Activated naive CD4-positive, alpha-beta T cell treated with anti-CD3 and anti-CD28 coated beads for 36 hours (primary cell): ENCODE measurements at regions not wholly inside any gene's neighbourhood (a gene's known extent, or its start where the extent isn't known, plus 50 kb on each side); places are given as distances from the start of the nearest gene placed in this dataset.

Source experiments
- CTCF ChIA-PET: fragments of 350-600 bp; sonication (Branson Sonifier 250); formaldehyde crosslinking; loops from one replicate; lab custom pipeline; 2021; ENCODE audit warnings: antibody characterized with exemption; lab: Charles Lee
- DNase-seq: peaks from one replicate; pipeline ENCODE4 v3.0.0-alpha.2; 2020
- H3K27ac Mint-ChIP-seq: one replicate; pipeline ENCODE4 v1.8.0; 2021; ENCODE audit warnings: mild to moderate bottlenecking, mixed read lengths
- H3K27me3 Mint-ChIP-seq: one replicate; pipeline ENCODE4 v1.8.0; 2021; ENCODE audit warnings: low read depth, mixed read lengths
- H3K36me3 Mint-ChIP-seq: one replicate; pipeline ENCODE4 v1.8.0; 2021; ENCODE audit warnings: low read depth, mixed read lengths
- H3K4me1 Mint-ChIP-seq: one replicate; pipeline ENCODE4 v1.8.0; 2021; ENCODE audit warnings: low read depth, mixed read lengths
- H3K4me3 Mint-ChIP-seq: one replicate; pipeline ENCODE4 v1.8.0; 2021; ENCODE audit warnings: mild to moderate bottlenecking, moderate library complexity, mixed read lengths
- H3K9me3 Mint-ChIP-seq: one replicate; pipeline ENCODE4 v1.8.0; 2021; ENCODE audit warnings: mixed read lengths
- intact Hi-C: fragments of 100-400 bp; cut with micrococcal nuclease; formaldehyde crosslinking; loops from one replicate; pipeline ENCODE4 v1.15.1; 2023

GRCh38 chr10:31623466-31623865, 304.4 kb downstream of the ZEB1 start:
- no peaks in the 10 kb centered on the region for H3K4me1 Mint-ChIP-seq
- no peak overlapping the region for H3K4me3 Mint-ChIP-seq
- peaks cover 20% of the 10 kb centered on the region for H3K9me3 Mint-ChIP-seq
- intact Hi-C loops = no loop called here
- no peak for DNase-seq
- CTCF ChIA-PET = no interaction called here
- H3K27ac Mint-ChIP-seq = no peak overlapping the region
- peaks cover 3% of the 10 kb centered on the region for H3K27me3 Mint-ChIP-seq
- H3K36me3 Mint-ChIP-seq = peaks cover 6% of the 10 kb centered on the region

- no peaks in the 10 kb centered on the region for H3K4me1 Mint-ChIP-seq
Observed at GRCh38 chr10:31622978-31623377, 304.0 kb downstream of the ZEB1 start.

GRCh38 chr10:31621733-31622132, 302.7 kb downstream of the ZEB1 start:
- DNase-seq = no peak
- Mint-ChIP-seq H3K9me3 (peaks cover 17% of the 10 kb centered on the region), H3K36me3 (peaks cover 6% of the 10 kb centered on the region), H3K27me3 (peaks cover 3% of the 10 kb centered on the region), H3K27ac (no peak overlapping the region), H3K4me1 (no peaks in the 10 kb centered on the region), H3K4me3 (no peak overlapping the region)
- CTCF ChIA-PET = interaction anchor here (0.6 to 0.8 kb wide), 2 partner anchors 148 to 378 kb away, joined by 3 to 4 read pairs; no protein-coding TSS in a partner anchor
- intact Hi-C loops = no loop called here

More at GRCh38 chr10:31622978-31623377, 304.0 kb downstream of the ZEB1 start:
- Mint-ChIP-seq H3K9me3 (peaks cover 20% of the 10 kb centered on the region), H3K36me3 (peaks cover 6% of the 10 kb centered on the region), H3K27me3 (peaks cover 3% of the 10 kb centered on the region), H3K27ac (no peak overlapping the region), H3K4me3 (no peak overlapping the region)
- no peak for DNase-seq
- CTCF ChIA-PET = no interaction called here
- intact Hi-C loops = no loop called here

- no peak overlapping the region for H3K4me3 Mint-ChIP-seq
Observed at GRCh38 chr10:31620226-31621151, 301.5 kb downstream of the ZEB1 start.

GRCh38 chr10:31619531-31620061, 300.6 kb downstream of the ZEB1 start:
- H3K4me3 Mint-ChIP-seq = no peak overlapping the region
- DNase-seq = no peak
- H3K36me3 Mint-ChIP-seq = no peaks in the 10 kb centered on the region
- CTCF ChIA-PET = no interaction called here
- no peaks in the 10 kb centered on the region for H3K4me1 Mint-ChIP-seq
- intact Hi-C loops = no loop called here
- H3K9me3 Mint-ChIP-seq = peaks cover 3% of the 10 kb centered on the region
- peaks cover 8% of the 10 kb centered on the region for H3K27me3 Mint-ChIP-seq
- H3K27ac Mint-ChIP-seq = no peak overlapping the region

More at GRCh38 chr10:31620226-31621151, 301.5 kb downstream of the ZEB1 start:
- CTCF ChIA-PET = interaction anchor here (0.6 to 0.7 kb wide), 2 partner anchors 21 to 377 kb away, joined by 3 to 4 read pairs; no protein-coding TSS in a partner anchor
- no peak for DNase-seq
- intact Hi-C loops = no loop called here
- Mint-ChIP-seq H3K9me3 (peaks cover 5% of the 10 kb centered on the region), H3K4me1 (no peaks in the 10 kb centered on the region), H3K27ac (no peak overlapping the region), H3K36me3 (no peaks in the 10 kb centered on the region), H3K27me3 (no peaks in the 10 kb centered on the region)

GRCh38 chr10:31618541-31619291, 299.7 kb downstream of the ZEB1 start:
- H3K4me3 Mint-ChIP-seq = no peak overlapping the region
- intact Hi-C loops = no loop called here
- no peaks in the 10 kb centered on the region for H3K4me1 Mint-ChIP-seq
- no peak overlapping the region for H3K27ac Mint-ChIP-seq
- H3K36me3 Mint-ChIP-seq = no peaks in the 10 kb centered on the region
- no peaks in the 10 kb centered on the region for H3K9me3 Mint-ChIP-seq
- CTCF ChIA-PET = no interaction called here
- peaks cover 8% of the 10 kb centered on the region for H3K27me3 Mint-ChIP-seq
- no peak for DNase-seq

- H3K27ac Mint-ChIP-seq = no peak overlapping the region
- H3K9me3 Mint-ChIP-seq = no peaks in the 10 kb centered on the region
- H3K27me3 Mint-ChIP-seq = peaks cover 13% of the 10 kb centered on the region
- intact Hi-C loops = no loop called here
- CTCF ChIA-PET = no interaction called here
- H3K36me3 Mint-ChIP-seq = no peaks in the 10 kb centered on the region
- no peak overlapping the region for H3K4me3 Mint-ChIP-seq
- no peak for DNase-seq
- no peaks in the 10 kb centered on the region for H3K4me1 Mint-ChIP-seq
Observed at GRCh38 chr10:31617757-31618156, 298.7 kb downstream of the ZEB1 start.

GRCh38 chr10:31617133-31617532, 298.1 kb downstream of the ZEB1 start:
- CTCF ChIA-PET = no interaction called here
- H3K27me3 Mint-ChIP-seq = peaks cover 13% of the 10 kb centered on the region
- no peak for DNase-seq
- H3K27ac Mint-ChIP-seq = no peak overlapping the region
- no peaks in the 10 kb centered on the region for H3K9me3 Mint-ChIP-seq
- H3K36me3 Mint-ChIP-seq = no peaks in the 10 kb centered on the region
- intact Hi-C loops = no loop called here
- H3K4me3 Mint-ChIP-seq = no peak overlapping the region
- H3K4me1 Mint-ChIP-seq = no peaks in the 10 kb centered on the region

GRCh38 chr10:31615129-31615528, 296.1 kb downstream of the ZEB1 start:
- DNase-seq = no peak
- Mint-ChIP-seq H3K27me3 (peaks cover 16% of the 10 kb centered on the region), H3K4me3 (no peak overlapping the region), H3K27ac (no peak overlapping the region), H3K4me1 (no peaks in the 10 kb centered on the region), H3K36me3 (no peaks in the 10 kb centered on the region), H3K9me3 (no peaks in the 10 kb centered on the region)
- CTCF ChIA-PET = no interaction called here
- intact Hi-C loops = no loop called here

- peaks cover 16% of the 10 kb centered on the region for H3K27me3 Mint-ChIP-seq
- intact Hi-C loops = no loop called here
- H3K9me3 Mint-ChIP-seq = no peaks in the 10 kb centered on the region
- no peaks in the 10 kb centered on the region for H3K36me3 Mint-ChIP-seq
- H3K4me1 Mint-ChIP-seq = no peaks in the 10 kb centered on the region
- no peak overlapping the region for H3K27ac Mint-ChIP-seq
- H3K4me3 Mint-ChIP-seq = no peak overlapping the region
- no peak for DNase-seq
- CTCF ChIA-PET = no interaction called here
Observed at GRCh38 chr10:31614611-31615010, 295.6 kb downstream of the ZEB1 start.

GRCh38 chr10:31612082-31612481, 293.1 kb downstream of the ZEB1 start:
- H3K4me1 Mint-ChIP-seq = no peaks in the 10 kb centered on the region
- no peak overlapping the region for H3K27ac Mint-ChIP-seq
- intact Hi-C loops = no loop called here
- peaks cover 16% of the 10 kb centered on the region for H3K27me3 Mint-ChIP-seq
- no peak for DNase-seq
- H3K36me3 Mint-ChIP-seq = no peaks in the 10 kb centered on the region
- no peak overlapping the region for H3K4me3 Mint-ChIP-seq
- no peaks in the 10 kb centered on the region for H3K9me3 Mint-ChIP-seq
- CTCF ChIA-PET = interaction anchor here (1.5 kb wide), 1 partner anchor 158 kb away, joined by 3 read pairs; no protein-coding TSS in a partner anchor

GRCh38 chr10:31611161-31611560, 292.1 kb downstream of the ZEB1 start:
- intact Hi-C loops = no loop called here
- no peaks in the 10 kb centered on the region for H3K4me1 Mint-ChIP-seq
- H3K9me3 Mint-ChIP-seq = no peaks in the 10 kb centered on the region
- no peak for DNase-seq
- no peak overlapping the region for H3K4me3 Mint-ChIP-seq
- H3K27me3 Mint-ChIP-seq = peaks cover 16% of the 10 kb centered on the region
- CTCF ChIA-PET = no interaction called here
- H3K36me3 Mint-ChIP-seq = no peaks in the 10 kb centered on the region
- H3K27ac Mint-ChIP-seq = no peak overlapping the region
